Thoracic aorta (tissue), 2 donors: ENCODE measurements at regions not wholly inside any gene's neighbourhood (a gene's known extent, or its start where the extent isn't known, plus 50 kb on each side); places are given as distances from the start of the nearest gene placed in this dataset.
"Not testable (repeated sequence)": the region's sequence is repeated elsewhere in the genome, so short reads cannot be mapped to it uniquely, and the experiment has no call there.

ENCODE experiments used
- ATAC-seq: fragments of 150-250 bp; one replicate; pipeline ENCODE4 v1.8.0; 2017; ENCODE audit warnings: low read depth; ENCODE audit not compliant: insufficient number of reproducible peaks, low FRiP score
- DNase-seq: peaks from one replicate; pipeline ENCODE4 v3.0.0-alpha.2; 2020; ENCODE audit warnings: low spot score
- H3K27ac ChIP-seq, 2 donors: fragments of 200-600 bp; sonication (generic); 1 replicate in 1 of 2; 2 replicates in 1 of 2; pipeline ENCODE4 v1.5.1; 2016; ENCODE audit warnings: mild to moderate bottlenecking in 2 of 2, moderate library complexity in 2 of 2
- H3K27me3 ChIP-seq: fragments of 200-600 bp; sonication (generic); replicated peaks from 2 replicates; pipeline ENCODE4 v1.6.0; 2016; ENCODE audit warnings: mild to moderate bottlenecking; ENCODE audit not compliant: insufficient read depth
- H3K36me3 ChIP-seq: fragments of 200-600 bp; sonication (generic); one replicate; pipeline ENCODE4 v1.5.1; 2016
- H3K4me1 ChIP-seq, 2 donors: fragments of 200-600 bp; sonication (generic); 1 replicate in 1 of 2; 2 replicates in 1 of 2; pipeline versions ENCODE4 v1.5.1 to v1.6.0; 2016; ENCODE audit warnings: low read depth in 2 of 2, mild to moderate bottlenecking in 1 of 2; ENCODE audit not compliant: control insufficient read depth in 1 of 2
- H3K4me3 ChIP-seq: fragments of 200-600 bp; sonication (generic); 2 replicates; pipeline ENCODE4 v1.5.1; 2016; ENCODE audit warnings: mild to moderate bottlenecking
- H3K9me3 ChIP-seq: fragments of 200-600 bp; sonication (generic); 2 replicates; pipeline ENCODE4 v1.5.1; 2016
- CTCF ChIP-seq: fragments of 200-600 bp; sonication (generic); IDR thresholded peaks from one replicate; pipeline ENCODE4 v1.5.1; 2019; ENCODE audit warnings: antibody characterized with exemption

- no peak for TF ChIP-seq CTCF
- DNase-seq (no peak), ATAC-seq (no peak)
- Histone ChIP-seq H3K27ac (no peak overlapping the region), H3K36me3 (no peaks in the 10 kb centered on the region), H3K9me3 (no peaks in the 10 kb centered on the region), H3K27me3 (no peaks in the 10 kb centered on the region), H3K4me3 (no peak overlapping the region), H3K4me1 (no peaks in the 10 kb centered on the region)
Measured at GRCh38 chr14:29982171-29982570, 54.5 kb upstream of the PRKD1 start.

GRCh38 chr14:29982993-29983392, 55.3 kb upstream of the PRKD1 start:
- Histone ChIP-seq H3K27ac (no peak overlapping the region), H3K4me3 (no peak overlapping the region), H3K4me1 (no peaks in the 10 kb centered on the region), H3K36me3 (no peaks in the 10 kb centered on the region), H3K27me3 (no peaks in the 10 kb centered on the region), H3K9me3 (no peaks in the 10 kb centered on the region)
- ATAC-seq, result no peak
- DNase-seq, result no peak
- no peak for TF ChIP-seq CTCF

GRCh38 chr14:29990344-29990857, 62.8 kb upstream of the PRKD1 start:
- H3K36me3 ChIP-seq, H3K4me3 ChIP-seq, H3K9me3 ChIP-seq, H3K4me1 ChIP-seq, H3K27me3 ChIP-seq, H3K27ac ChIP-seq, ATAC-seq, DNase-seq: not testable (repeated sequence)

- Histone ChIP-seq H3K9me3 (no peaks in the 10 kb centered on the region), H3K27ac (no peak overlapping the region), H3K4me1 (no peaks in the 10 kb centered on the region), H3K36me3 (no peaks in the 10 kb centered on the region), H3K27me3 (no peaks in the 10 kb centered on the region), H3K4me3 (no peak overlapping the region)
- TF ChIP-seq CTCF, result no peak
- ATAC-seq (no peak), DNase-seq (no peak)
Measured at GRCh38 chr14:29990993-29991392, 63.3 kb upstream of the PRKD1 start.

GRCh38 chr14:29993143-29993542, 65.5 kb upstream of the PRKD1 start:
- H3K27ac ChIP-seq, result no peak overlapping the region
- no peak overlapping the region for H3K4me3 ChIP-seq
- no peak for TF ChIP-seq CTCF
- H3K9me3 ChIP-seq, result no peaks in the 10 kb centered on the region
- H3K27me3 ChIP-seq, result no peaks in the 10 kb centered on the region
- no peaks in the 10 kb centered on the region for H3K36me3 ChIP-seq
- DNase-seq (no peak), ATAC-seq (no peak)
- H3K4me1 ChIP-seq, result no peaks in the 10 kb centered on the region

- Histone ChIP-seq H3K36me3 (no peaks in the 10 kb centered on the region), H3K27ac (no peak overlapping the region), H3K9me3 (no peaks in the 10 kb centered on the region), H3K27me3 (no peaks in the 10 kb centered on the region), H3K4me1 (no peaks in the 10 kb centered on the region), H3K4me3 (no peak overlapping the region)
- TF ChIP-seq CTCF, result no peak
- ATAC-seq (no peak), DNase-seq (no peak)
Measured at GRCh38 chr14:29999013-29999539, 71.4 kb upstream of the PRKD1 start.
